RWPE1 (cell line): ENCODE measurements at regions not wholly inside any gene's neighbourhood (a gene's known extent, or its start where the extent isn't known, plus 50 kb on each side); places are given as distances from the start of the nearest gene placed in this dataset.

Source experiments
- CTCF ChIA-PET: fragments of 350-600 bp; sonication (Branson Sonifier 250); formaldehyde crosslinking; extraction: SDS; loops from one replicate; lab custom pipeline; 2021; lab: Yijun Ruan, JAX
- POLR2A ChIA-PET: fragments of 400-600 bp; formaldehyde crosslinking; extraction: SDS; loops from one replicate; lab custom pipeline; 2020; ENCODE audit warnings: antibody characterized with exemption; ENCODE audit not compliant: low non-redundant PET; lab: Yijun Ruan, JAX
- DNase-seq: peaks from one replicate; pipeline ENCODE4 v3.0.0; 2012; ENCODE audit warnings: low spot score
- H3K27ac ChIP-seq: fragments of 450-650 bp; 2 replicates; pipeline ENCODE4 v1.5.1; 2017
- CTCF ChIP-seq: fragments of 450-650 bp; conservative IDR thresholded peaks from 2 replicates; pipeline ENCODE4 v1.5.1; 2017; ENCODE audit warnings: low read depth, mild to moderate bottlenecking

DNA sequence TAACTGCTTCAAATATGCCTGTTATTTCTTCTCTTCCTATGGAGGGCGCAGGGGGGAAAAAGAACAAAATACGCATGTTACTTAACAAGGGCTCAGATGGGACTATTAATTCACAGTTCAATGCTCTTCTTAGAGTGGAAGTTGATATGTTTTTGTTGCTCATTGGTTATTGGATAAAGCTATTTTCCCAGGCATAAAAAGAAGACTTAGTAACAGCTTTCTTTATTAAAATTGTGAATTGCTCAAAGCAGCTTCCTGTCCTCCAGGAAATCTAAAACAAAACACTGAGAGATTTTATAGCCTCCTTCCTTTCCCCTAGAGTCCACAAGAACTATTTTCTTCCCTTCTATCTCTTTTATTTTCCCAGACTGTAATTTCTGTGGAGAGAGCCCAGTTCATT lies 180.8 kb downstream of the SH3BP4 start:
- ChIA-PET CTCF (interaction anchor here (0.5 to 0.7 kb wide), 2 partner anchors 132 to 300 kb away, joined by 3 to 4 read pairs; no protein-coding TSS in a partner anchor), POLR2A (no interaction called here)
- TF ChIP-seq CTCF = no peak
- no peak for DNase-seq
- no peak overlapping the region for H3K27ac ChIP-seq

GRCh38 chr2:235133837-235134236 lies 182.0 kb downstream of the SH3BP4 start:
- H3K27ac ChIP-seq = no peak overlapping the region
- POLR2A ChIA-PET = no interaction called here
- CTCF ChIA-PET = interaction anchor here (0.6 to 4.2 kb wide), 3 partner anchors 368 to 476 kb away, joined by 3 to 32 read pairs (median 3); no protein-coding TSS in a partner anchor
- DNase-seq = no peak
- TF ChIP-seq CTCF = no peak

- CTCF ChIA-PET = interaction anchor here (0.6 to 4.2 kb wide), 4 partner anchors 31 to 476 kb away, joined by 3 to 32 read pairs (median 3); no protein-coding TSS in a partner anchor
- no peak overlapping the region for H3K27ac ChIP-seq
- TF ChIP-seq CTCF = no peak
- DNase-seq = no peak
- POLR2A ChIA-PET = no interaction called here
These were observed 182.6 kb downstream of the SH3BP4 start for GRCh38 chr2:235134420-235134819.

- POLR2A ChIA-PET = no interaction called here
- TF ChIP-seq CTCF = no peak
These were observed 183.6 kb downstream of the SH3BP4 start for GRCh38 chr2:235135195-235135965.

GRCh38 chr2:235135990-235136561 lies 184.3 kb downstream of the SH3BP4 start:
- peak; percentile 75 for TF ChIP-seq CTCF
- no peak overlapping the region for H3K27ac ChIP-seq
- ChIA-PET POLR2A (no interaction called here), CTCF (interaction anchor here (0.6 to 4.2 kb wide), 11 partner anchors 12 to 1803 kb away, joined by 3 to 32 read pairs (median 3); no protein-coding TSS in a partner anchor)
- peak; percentile 77 for DNase-seq

More at GRCh38 chr2:235135195-235135965, 183.6 kb downstream of the SH3BP4 start:
- H3K27ac ChIP-seq = no peak overlapping the region
- CTCF ChIA-PET = interaction anchor here (0.6 to 4.2 kb wide), 12 partner anchors 13 to 1802 kb away, joined by 3 to 32 read pairs (median 3); no protein-coding TSS in a partner anchor
- DNase-seq = no peak

DNA sequence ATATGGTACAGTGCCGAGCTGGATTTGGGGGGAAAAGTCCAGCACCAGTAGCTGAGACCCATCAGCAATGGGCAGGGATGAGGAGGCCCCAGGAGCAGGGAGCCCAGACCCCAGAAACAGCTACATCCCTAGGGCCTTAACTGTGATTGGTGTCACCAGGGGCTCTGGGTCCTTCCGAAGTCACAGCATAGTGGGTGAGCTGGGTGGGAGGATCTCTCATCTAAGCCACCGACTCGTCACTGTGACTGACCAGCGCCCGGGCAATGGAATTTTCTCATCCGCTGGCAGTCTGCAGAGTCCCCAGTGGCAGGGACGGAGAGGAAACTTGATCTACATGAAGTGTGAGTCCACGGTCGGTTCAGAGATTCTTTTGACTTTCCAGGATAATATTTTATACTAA lies 186.5 kb downstream of the SH3BP4 start:
- TF ChIP-seq CTCF = no peak
- DNase-seq = no peak
- ChIA-PET POLR2A (no interaction called here), CTCF (no interaction called here)
- H3K27ac ChIP-seq = no peak overlapping the region
